Activated gamma-delta T cell (primary cell): ENCODE measurements at regions not wholly inside any gene's neighbourhood (a gene's known extent, or its start where the extent isn't known, plus 50 kb on each side); places are given as distances from the start of the nearest gene placed in this dataset.

Experiments used
- DNase-seq: peaks from one replicate; lab custom pipeline; 2025; lab: John Stamatoyannopoulos, UW

DNA sequence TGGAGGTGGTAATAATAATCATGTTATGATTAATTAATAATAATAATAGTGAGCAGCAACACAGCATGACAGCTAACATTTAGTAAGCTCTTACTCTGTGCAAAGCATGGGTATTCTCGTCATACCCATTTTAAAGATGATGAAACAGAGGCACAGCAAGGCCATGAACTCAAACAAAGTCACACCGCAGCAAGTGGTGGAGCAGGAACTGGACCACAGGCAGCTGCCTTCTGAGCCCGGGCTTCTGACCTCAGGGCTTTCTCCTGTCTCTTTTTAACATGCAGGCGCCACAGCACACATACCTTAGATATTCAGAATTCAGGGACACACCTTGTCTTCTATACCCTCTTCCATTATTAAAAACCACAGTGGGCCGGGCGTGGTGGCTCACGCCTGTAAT is 50.7 kb upstream of the SPATA12 start:
- no peak for DNase-seq

DNA sequence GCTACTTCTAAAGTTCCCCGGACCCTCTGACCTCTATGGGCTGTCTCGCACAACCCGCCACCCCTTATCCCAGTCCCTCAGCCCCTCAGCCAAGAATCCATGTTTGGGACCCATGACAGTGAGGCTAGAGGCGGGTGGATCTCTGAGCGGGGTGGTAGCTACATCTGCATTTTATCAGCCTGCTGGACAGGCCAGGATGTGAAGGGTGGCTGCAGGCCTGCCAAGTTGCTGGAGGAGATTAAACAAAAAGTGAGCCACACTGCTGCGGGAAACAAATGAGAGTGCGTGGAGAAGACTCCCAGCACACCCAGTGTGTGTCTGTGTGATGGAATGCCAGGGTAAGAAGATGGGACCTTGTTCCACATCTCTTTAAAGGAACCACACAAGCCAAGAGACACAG is 51.1 kb upstream of the SPATA12 start:
- no peak for DNase-seq

DNA sequence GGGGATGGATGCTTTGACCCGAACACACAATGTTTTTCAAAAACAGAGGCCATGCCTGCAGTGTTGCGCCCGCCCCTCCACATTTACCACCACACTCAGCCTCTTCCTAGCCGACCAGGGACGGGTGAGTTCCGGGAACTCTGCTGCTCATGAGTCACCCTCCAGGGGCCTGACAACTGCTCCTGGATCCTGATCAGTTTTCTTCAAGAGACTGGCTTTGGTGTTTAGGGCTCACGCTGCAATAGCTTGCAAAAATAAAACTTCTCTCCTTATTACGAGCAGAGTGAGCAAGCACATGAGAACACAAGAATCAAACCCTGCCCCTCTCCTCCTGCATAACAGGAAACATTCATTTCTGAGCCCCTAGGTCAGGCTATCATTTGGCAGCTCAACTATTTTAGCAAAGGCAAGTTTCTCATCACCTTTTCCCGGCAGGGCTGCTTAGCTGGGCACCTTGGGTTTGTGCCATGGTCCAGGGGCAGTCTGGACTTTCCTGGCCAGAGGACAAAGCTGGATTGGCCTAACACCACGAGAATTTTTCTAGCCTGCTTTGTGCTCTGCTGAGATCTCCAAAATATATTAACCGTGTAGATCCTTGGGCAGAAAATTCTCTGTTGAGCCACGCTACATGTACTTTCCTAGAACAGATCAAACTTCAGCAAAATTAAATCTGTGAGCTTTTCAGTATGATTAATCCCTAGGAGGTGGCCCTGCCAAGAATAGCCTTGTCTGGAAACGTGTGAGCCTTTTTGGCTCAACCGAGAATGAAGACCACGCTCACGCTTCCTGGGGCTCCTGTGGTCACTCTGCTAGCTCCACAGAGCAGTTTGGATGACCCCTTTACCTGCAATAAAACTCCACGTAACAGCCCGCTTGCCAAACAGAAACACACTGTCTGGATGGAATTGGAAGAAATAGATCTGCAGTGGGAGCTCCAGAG is 52.7 kb upstream of the SPATA12 start:
- no peak for DNase-seq

DNA sequence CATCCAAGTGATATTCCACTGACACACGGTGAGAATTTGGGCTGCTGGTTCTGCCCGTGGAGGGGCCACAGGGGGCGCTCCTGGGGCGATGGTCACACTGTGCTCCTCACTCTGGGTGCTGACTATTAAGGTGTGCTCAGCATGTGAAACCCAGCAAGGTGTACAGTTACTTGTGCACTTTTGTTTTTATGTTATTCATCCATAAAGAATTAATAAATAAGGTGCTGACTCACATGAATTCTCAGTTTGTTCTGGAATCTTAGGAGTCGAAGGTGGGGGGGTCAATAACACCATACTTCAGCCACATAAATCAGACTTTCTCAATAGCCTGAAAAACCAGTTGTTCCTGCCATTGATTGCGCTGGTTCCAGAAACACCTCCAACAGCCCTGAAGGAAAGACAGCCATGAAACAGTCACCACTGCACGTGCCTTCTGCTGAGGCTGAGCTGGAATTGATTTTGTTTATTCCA is 53.5 kb upstream of the SPATA12 start:
- no peak for DNase-seq

DNA sequence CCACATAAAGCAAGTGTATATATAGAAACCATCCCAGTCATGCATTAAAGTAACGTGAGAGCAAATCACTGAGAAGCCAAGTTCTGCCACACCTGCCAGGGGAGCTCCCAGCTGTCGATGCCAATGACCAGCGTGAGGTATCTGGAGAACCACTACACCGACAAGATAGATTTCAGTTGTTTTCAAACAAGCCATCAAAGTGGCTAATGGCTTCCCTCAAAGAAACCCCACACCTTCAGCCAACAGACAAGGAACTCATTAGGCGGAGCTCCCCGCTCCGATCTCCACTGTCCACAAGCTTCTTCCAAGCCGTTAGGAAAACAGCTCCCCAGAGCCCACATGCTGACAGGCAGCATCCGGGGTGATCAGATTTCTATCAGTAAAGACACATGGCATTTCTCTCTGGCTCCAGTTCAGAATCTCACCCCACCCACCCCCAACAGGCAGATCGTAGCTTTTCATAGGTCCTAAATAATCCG is 54.2 kb upstream of the SPATA12 start:
- DNase-seq: no peak

DNA sequence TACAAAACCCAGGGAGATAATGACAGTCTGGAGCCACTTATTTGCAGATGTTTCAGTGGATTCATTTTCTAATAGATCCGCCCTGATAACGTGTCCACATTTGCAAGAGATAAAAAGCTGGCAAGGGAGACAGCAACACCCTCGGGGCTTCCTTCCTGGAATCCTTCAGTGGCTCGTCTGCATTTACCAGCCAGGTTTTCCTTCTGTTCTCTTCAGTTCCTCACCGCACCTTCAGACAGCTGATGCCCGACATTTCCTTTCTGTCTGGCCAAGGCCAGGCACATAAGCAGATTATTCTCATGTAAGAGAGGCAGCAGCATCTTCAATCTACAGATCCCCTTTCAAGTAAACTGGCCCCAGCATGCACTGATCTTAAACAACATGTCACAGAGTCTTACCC is 56.2 kb upstream of the SPATA12 start:
- no peak for DNase-seq

DNA sequence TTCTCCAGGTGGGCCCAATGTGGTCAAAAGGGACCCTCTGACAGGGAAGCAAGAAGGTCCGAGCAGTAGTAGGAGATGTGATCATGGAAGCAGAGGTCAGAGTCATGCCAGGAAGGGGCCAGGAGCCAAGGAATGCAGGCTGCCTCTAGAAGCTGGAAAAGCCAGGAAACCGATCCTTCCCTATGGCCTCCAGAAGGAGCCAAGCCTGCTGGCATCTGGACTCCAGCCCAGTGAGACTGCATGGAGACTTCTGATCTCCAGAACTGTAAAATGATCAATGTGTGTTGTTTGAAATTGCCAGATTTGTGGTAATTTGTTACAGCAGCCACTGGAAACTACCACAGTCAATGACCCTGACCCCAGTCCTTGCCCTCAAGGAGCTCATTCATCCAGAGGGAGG is 56.8 kb upstream of the SPATA12 start:
- DNase-seq: no peak

DNA sequence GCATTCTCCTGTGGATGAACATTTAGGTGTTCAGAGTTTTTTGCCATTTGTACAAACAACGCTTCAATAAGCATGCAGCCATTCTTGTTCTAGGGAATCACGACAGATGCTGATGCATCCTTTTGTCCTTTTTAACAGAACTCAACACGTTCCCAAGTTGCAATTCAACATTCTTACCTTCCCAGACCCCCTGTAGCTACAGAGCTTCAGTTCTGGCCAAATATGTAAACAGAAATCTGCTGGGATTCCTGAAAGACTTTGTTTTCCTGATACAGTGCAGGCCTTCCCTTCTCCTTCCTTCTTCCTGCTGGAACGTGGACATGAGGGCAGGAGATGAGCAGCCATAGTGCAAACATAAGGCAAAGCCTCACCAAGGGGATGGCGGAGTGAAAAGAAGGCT is 59.1 kb upstream of the SPATA12 start:
- DNase-seq: no peak

DNA sequence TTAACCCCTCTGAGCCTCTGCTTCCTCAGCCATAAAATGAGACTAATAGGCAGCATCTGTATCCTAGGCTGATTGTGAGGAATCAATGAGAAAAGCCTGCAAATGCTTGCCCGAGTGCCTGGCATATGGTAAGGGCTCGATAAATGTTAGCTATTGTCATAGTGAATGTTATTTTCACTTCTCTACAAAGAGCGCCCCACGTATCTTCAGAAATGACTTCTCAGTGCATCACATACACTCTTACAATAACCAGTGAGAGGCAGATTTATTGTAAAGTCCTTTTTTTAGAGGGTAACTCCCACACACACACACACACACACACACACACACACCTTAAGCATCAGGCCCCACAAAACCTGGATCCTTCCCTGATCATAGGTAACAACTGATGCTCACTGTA is 60.5 kb upstream of the SPATA12 start:
- DNase-seq: no peak

DNA sequence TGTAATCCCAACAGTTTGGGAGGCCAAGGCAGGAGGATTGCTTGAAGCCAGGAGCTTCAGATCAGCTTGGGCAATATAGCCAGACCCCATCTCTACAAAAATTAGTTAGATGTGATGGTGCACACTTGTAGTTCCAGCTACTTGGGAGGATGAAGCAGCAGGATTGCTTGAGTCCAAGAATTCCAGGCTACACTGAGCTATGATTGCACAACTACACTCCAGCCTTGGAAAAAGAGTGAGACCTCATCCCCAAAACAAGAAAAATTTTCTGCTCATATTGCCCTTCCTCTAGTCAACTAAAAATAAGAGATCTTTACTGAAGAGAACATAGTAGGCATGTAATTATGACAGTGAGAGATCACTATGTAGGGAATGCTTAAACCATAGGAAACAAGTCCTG is 60.9 kb upstream of the SPATA12 start:
- DNase-seq: no peak

DNA sequence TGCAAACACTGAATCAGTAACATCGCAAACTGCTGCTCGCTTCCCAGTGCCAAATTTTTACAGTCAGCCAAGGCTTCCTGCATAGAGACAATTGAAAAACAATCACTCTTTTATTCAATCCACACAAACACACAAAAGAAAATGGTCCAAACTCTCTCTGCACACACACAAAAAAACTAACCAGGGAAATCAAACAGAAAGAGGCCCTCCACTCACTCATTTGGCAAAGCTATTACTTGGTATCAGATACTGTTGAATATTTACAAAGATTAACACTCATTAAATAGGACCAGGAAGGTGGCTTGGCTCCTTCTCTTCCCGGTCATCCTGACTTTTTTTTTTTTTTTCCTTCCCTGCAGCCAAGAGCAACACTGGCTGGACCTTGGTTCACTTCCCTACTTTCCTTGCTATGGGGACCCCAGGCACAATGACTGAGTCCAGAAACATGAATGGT is 62.4 kb upstream of the SPATA12 start:
- DNase-seq: no peak

DNA sequence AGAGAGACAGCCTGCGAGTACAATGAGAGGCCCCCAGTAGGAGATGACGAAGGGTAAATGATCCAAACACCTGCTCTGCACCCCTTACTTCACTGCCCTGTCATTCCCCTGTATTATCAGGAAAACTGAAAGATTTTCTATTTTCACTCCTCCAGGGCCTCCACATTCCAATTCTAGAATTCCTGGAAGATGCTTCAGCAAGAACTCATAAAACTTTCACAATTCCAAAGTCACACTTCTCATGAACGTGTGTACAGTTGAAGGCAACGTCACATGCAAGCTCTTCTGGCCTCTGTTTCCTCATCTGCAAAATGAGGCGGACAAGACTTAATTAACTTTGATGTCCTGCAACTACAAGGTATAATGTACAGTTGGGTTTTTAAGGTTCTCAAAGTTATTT is 62.8 kb upstream of the SPATA12 start:
- no peak for DNase-seq

DNA sequence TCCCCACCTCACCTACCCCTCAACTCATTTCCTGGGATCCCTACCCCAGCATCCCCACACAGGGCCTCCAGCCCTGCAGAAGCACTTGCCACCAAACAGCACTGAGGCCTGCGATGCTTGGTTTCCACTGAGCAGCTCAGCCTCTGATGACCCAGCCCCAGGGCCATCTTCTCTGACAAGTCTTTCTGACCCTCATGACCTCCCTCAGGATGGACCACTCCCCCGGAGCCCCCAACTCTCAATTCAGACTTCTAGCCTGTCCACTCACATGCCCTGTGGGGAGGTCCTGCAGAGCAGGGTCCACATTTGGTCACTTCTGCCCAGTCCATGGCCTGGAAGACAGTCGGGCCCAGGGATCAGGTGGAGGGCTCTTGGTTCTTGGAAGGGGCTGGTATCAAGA is 63.4 kb upstream of the SPATA12 start:
- DNase-seq: no peak

DNA sequence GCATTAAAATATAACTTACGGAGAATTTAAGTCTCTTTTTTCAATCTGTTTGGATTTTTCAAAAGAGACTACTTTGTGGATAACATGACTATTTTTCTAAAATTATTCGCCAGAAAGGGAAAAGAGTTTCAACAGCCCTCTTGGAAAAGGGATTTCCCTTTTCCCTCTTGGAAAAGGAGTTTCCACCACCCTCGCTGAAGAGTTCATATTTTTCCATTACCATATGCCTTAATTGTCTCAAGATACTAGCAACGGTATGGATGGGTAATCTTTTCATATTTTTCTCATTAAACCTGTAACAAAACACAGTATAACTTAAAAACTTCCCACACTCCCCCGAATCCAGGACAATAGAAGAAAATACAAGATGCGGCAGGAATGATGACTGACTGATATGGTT is 66.1 kb upstream of the SPATA12 start:
- DNase-seq: no peak

DNA sequence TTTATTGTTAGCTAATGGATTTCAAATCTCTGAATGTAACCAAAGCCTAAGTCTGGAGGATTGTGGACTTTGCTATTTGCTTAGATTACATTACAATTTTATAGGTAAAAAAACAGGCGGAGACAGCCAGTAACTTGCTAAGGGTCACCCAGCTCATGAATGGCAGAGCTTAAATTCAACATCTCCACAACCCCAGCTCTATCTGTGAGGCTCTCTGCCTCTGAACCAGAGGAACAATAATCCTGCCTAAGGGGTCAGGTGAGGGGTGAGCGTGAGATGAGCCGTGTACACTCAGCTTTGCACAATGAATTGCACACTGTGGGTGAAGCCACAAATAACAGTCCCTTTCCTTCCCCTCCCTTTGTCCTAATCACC is 69.8 kb upstream of the SPATA12 start:
- DNase-seq: no peak

DNA sequence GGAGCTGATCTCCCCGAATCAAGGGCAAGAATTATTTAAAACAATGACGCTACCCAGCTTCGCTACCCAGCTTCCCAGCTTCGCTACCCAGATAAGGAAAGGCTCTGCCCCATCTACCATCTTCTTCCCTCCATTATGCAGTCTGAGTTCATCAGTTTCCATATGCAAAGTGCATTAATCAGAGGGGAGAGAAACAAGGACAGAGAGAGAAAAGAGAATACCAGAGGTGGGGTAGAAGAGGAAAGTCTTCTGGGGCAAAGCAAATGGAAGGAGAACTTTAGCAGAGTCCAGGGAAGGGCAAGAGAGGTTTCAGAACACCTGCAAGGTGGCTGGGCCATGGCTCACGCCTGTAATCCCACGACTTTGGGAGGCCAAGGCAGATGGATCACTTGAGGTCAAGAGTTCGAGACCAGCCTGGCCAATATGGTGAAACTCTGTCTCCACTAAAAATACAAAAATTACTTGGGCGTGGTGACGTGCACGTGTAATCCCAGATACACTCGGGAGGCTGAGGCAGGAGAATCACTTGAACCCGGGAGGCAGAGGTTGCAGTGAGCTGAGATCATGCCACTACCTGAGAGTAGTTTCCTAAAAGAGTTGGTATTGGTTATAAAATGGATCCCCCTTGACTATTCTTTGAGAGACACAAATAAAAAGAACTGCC is 70.4 kb upstream of the SPATA12 start:
- DNase-seq: no peak

DNA sequence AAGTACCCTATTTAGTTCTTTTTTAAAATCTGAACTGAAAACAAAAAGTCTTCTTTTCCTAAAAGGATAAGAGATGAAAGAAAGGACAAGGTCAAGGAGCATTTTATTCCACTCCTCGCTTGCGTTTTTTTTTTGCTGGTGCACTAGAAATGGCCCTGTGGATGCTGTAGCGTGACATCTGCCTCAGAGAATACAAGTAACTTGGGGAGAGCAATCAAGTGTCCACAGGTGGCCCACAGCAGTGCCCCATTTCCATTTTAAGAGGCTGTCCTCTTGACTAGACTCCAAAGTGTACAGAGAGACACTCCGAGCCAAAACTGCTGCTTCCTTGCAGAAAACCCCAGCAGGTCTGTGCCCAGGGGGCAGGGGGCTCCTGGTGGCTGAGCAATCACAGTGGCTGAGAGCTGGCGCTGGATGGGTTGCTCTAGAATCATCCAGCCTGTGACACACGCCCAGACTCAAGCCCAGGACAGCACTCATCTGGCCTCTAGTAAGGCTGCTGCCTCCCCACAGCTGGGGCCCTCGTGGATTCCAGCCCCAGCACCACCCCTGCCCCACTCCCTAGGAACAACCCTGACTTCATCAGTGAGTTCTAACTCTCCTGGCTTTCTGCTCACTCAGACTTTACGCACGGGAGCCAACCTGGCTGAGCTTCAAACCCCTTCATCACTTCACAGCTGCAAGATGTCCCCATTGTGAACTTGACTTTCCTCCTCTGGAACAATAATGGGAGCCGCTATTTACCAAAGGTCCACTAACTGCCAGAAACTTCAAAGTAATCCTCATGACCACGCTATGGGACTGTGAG is 71.1 kb upstream of the SPATA12 start:
- DNase-seq: no peak

DNA sequence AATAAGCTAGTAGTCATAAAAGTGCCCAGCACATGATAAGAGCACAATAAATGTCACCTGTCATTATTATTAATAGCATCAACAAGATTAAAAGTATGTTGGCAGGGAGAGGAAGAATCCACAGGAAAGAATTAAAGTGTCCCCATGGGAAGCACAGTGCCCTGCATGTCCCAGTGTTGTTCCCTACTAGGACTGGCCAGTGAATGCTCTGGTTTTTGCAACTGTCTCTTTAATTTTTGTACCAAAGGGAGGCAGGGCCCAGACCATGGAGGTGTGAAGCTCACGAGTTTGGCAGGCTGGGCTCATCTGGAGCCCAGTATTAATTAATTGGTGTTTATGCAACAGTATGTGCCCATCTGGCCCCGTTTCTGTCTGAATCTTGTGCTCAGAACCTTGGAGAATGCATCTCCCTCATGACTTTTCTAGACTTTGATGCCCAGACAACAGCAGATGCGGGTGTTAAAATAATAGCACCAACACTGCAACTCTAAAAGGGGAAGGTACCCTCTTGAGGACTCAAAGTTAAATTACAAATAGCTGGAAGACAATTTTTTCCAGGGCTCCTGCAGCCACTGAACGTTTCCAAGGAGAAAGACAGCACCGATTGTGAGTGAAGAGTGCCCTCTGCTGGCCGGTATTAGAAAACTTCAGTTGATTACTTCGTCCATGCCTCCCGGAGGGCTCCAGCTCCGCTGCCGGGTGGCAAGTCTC is 71.9 kb upstream of the SPATA12 start:
- DNase-seq: no peak

DNA sequence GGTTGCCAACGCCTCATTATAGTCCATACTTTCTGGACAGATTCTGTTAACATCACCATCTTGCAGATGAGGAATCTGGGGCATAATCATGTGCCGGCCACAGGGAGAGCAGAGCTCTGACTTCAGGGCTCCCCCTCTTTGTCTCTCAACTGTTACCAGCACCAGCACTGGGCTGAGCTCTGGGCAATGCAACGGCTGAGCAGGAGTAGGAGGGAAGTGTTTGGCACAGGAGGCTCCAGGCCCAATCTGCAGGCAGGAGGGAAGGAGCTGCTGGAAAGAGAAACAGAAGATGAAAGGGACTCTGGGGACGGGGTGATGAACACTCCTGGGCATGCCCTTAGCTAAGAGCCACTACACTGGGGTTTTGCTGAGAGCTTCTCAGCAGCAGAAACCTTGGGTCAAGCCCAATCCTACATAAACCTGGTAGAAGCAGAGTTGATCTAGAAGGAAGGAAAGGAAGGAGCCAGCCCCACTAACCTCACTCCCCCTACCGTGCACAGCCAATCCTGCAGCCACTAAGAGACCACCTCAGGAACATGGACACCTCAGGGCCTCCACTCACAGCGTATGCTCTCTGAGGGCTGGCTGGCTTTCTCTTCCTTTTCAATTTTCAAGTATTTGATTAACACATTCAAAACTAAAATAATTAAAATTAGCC is 73.1 kb upstream of the SPATA12 start:
- DNase-seq: no peak

DNA sequence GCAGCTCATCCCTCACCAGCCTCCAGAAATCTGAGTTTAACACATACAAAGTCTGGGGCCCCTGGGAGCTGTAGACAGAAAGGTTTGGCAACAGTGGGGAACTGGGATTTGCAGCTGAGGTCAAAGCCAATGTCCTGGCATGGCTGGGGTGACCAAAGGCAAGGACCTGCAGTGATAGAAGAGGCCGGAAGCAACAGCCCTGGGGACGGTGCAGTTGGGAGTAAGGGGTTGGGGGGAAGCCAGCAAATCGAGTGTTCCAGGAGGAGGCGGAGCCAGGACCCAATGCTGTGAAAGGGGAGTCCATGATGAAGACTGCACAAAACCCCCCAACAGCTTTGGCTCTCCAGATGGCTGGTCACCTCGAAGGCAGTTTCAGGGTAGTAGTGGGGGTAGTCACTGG is 74.1 kb upstream of the SPATA12 start:
- no peak for DNase-seq

DNA sequence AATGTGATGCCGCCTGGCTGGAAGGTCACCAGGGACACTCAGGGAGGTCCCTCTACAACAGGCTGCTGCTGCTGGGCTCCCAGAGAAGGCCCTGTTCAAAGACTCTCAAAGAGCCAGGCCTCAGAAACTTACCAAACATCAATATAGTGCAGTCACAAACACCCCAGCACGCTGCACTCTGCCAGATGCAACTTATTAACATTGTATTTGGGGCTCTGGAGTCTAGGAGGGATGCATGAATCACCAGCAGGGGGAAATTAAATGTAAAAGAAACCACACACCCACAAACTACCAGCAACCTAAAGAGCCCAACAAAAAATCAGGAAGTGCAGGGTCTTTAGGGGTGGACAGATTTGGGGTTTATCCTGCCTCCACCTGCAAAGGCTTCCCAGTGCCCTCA is 74.6 kb upstream of the SPATA12 start:
- no peak for DNase-seq
